HEK293T (cell line): ENCODE measurements at regions not wholly inside any gene's neighbourhood (a gene's known extent, or its start where the extent isn't known, plus 50 kb on each side); places are given as distances from the start of the nearest gene placed in this dataset.

Source experiments
- BHLHE40 ChIP-seq: fragments of 450-650 bp; IDR thresholded peaks from 2 replicates; pipeline ENCODE4 v1.6.1; 2016; ENCODE audit warnings: mild to moderate bottlenecking, moderate library complexity, borderline replicate concordance
- FOXA1 ChIP-seq: fragments of 450-650 bp; IDR thresholded peaks from 2 replicates; pipeline ENCODE4 v1.6.1; 2016; ENCODE audit warnings: mild to moderate bottlenecking
- FOXK2 ChIP-seq: fragments of 450-650 bp; IDR thresholded peaks from 2 replicates; pipeline ENCODE4 v1.6.1; 2016; ENCODE audit warnings: mild to moderate bottlenecking
- FOXM1 ChIP-seq: fragments of 450-650 bp; IDR thresholded peaks from 2 replicates; pipeline ENCODE4 v1.6.1; 2017; ENCODE audit warnings: mild to moderate bottlenecking, borderline replicate concordance
- HDGF ChIP-seq: fragments of 450-650 bp; IDR thresholded peaks from 2 replicates; pipeline ENCODE4 v1.6.1; 2017; ENCODE audit warnings: antibody characterized with exemption, borderline replicate concordance
- SP1 ChIP-seq: fragments of 450-650 bp; IDR thresholded peaks from 2 replicates; pipeline ENCODE4 v1.6.1; 2017

- TF ChIP-seq FOXK2 (no peak), FOXA1 (no peak), FOXM1 (no peak), SP1 (no peak), HDGF (no peak), BHLHE40 (no peak)
Measured at GRCh38 chr2:198795419-198795818, 662.3 kb downstream of the SATB2 start.
